Body of pancreas (tissue), 4 donors: ENCODE measurements at regions not wholly inside any gene's neighbourhood (a gene's known extent, or its start where the extent isn't known, plus 50 kb on each side); places are given as distances from the start of the nearest gene placed in this dataset. TPM values are rescaled to one million over a fixed set of nuclear protein-coding genes. Genes with fewer than 3 reads are reported as not detected.

Experiments used
- ATAC-seq: fragments of 150-250 bp; one replicate; pipeline ENCODE4 v1.9.1; 2016
- DNase-seq, 4 donors: peaks; one replicate each; pipeline ENCODE4 v3.0.0-alpha.2; 2019
- H3K27ac ChIP-seq, 4 donors: fragments of 200-600 bp; sonication (generic); 1 replicate in 3 of 4; 2 replicates in 1 of 4; pipeline versions ENCODE4 v1.5.1 to v1.6.1; 2016 to 2019; ENCODE audit warnings: mild to moderate bottlenecking in 1 of 4, mixed read lengths in 1 of 4, moderate library complexity in 1 of 4
- H3K27me3 ChIP-seq, 2 donors: fragments of 200-600 bp; sonication (generic); one replicate each; pipeline ENCODE4 v1.6.0; 2016; ENCODE audit warnings: mild to moderate bottlenecking in 1 of 2
- H3K36me3 ChIP-seq, 2 donors: fragments of 200-600 bp; sonication (generic); replicated peaks in 1 of 2; 2 replicates each; pipeline ENCODE4 v1.5.1; 2016; ENCODE audit warnings: low read depth in 2 of 2; ENCODE audit not compliant: insufficient read depth in 1 of 2
- H3K4me1 ChIP-seq: fragments of 200-600 bp; sonication (generic); one replicate; pipeline ENCODE4 v1.6.0; 2016
- H3K4me3 ChIP-seq, 2 donors: fragments of 200-600 bp; sonication (generic); 1 replicate in 1 of 2; 2 replicates in 1 of 2; pipeline ENCODE4 v1.5.1; 2016 to 2019
- H3K9me3 ChIP-seq, 3 donors: fragments of 200-600 bp; sonication (generic); 1 replicate in 2 of 3; 2 replicates in 1 of 3; pipeline ENCODE4 v1.5.1; 2016
- POLR2A ChIP-seq, 3 donors: fragments of 450-650 bp; IDR thresholded peaks; one replicate each; pipeline ENCODE4 v1.6.1; 2016; ENCODE audit warnings: antibody characterized with exemption in 3 of 3, mild to moderate bottlenecking in 2 of 3
- WGBS, 2 donors: methylation state at CpG; one replicate each; pipeline ENCODE4 v1.1.5; 2017; 5-methylcytosine and 5-hydroxymethylcytosine counted together
- intact Hi-C: fragments of 100-400 bp; cut with DNase I; formaldehyde crosslinking; loops from one replicate; pipeline ENCODE4 v1.15.1; 2023
- small RNA-seq: library from RNA; depleted of rRNA; stranded (forward); fragments of <200 nt; gene quantifications from one replicate; pipeline ENCODE3, GENCODE V24; 2016
- TF ChIP-seq, protein P1 (sequence below), 7 experiments: fragments of 450-650 bp in 4 of 7; fragments of 200-600 bp in 3 of 7; sonication (generic) in 3 of 7; IDR thresholded peaks; one replicate each; pipeline ENCODE4 v1.5.1; 2016 to 2019; ENCODE audit warnings: antibody characterized with exemption in 7 of 7

DNA sequence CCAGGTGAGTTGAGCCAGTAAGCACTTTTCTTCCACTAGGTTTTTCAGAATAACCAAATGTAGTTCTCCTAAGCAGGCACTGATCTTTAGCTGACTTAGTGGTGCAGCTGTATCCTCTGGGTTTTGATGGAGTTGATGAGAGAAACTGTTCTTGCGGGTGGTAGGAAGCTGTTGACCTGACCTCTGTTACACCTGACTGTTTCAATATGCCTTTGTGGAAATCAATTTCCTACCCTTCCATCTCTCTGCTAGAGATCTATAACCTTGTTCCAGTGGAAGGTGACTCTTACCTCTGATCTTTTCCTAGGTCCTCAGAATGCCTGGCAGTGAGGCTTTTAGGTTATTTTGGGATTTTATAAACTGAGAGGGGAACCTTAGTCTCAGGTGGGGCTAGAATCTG is 51.6 kb upstream of the MACF1 start:
- TF ChIP-seq POLR2A (IDR thresholded peaks at IDR 0.05) = no peak
- TF ChIP-seq, protein P1, sequence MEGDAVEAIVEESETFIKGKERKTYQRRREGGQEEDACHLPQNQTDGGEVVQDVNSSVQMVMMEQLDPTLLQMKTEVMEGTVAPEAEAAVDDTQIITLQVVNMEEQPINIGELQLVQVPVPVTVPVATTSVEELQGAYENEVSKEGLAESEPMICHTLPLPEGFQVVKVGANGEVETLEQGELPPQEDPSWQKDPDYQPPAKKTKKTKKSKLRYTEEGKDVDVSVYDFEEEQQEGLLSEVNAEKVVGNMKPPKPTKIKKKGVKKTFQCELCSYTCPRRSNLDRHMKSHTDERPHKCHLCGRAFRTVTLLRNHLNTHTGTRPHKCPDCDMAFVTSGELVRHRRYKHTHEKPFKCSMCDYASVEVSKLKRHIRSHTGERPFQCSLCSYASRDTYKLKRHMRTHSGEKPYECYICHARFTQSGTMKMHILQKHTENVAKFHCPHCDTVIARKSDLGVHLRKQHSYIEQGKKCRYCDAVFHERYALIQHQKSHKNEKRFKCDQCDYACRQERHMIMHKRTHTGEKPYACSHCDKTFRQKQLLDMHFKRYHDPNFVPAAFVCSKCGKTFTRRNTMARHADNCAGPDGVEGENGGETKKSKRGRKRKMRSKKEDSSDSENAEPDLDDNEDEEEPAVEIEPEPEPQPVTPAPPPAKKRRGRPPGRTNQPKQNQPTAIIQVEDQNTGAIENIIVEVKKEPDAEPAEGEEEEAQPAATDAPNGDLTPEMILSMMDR (IDR thresholded peaks at IDR 0.05) = no peak
- intact Hi-C loops = no loop called here
- Histone ChIP-seq H3K27ac (peak overlapping the region in 2 of 4 donors; percentile 19 to 31), H3K36me3 (no peaks in the 10 kb centered on the region), H3K4me3 (no peak overlapping the region), H3K4me1 (peaks cover 53% of the 10 kb centered on the region), H3K9me3 (no peaks in the 10 kb centered on the region), H3K27me3 (no peaks in the 10 kb centered on the region)
- 16 to 25% methylated on average over 1 of the region's 1 CpG for WGBS, 2 donors
- DNase-seq (no peak), ATAC-seq (no peak)

DNA sequence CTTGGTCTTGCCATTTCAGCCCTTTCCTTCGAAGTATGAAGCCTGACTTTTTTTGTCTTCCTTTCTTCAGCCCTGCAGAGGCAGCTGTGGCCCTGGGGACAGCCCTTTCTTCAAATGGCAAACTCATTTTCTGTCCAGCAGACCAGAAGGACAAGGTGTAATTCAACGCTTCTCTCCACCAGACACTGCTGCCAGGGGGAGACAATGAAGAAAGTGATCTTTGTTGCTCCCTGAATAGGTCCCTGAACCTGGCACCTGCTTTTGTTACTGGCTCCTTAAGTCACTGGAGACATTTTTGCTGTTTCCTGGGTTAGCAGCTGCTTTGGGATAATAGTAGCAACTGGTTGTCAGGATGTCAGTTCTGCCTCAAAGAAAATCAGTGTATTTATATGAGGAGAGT is 50.8 kb upstream of the MACF1 start:
- ATAC-seq (no peak), DNase-seq (no peak)
- Histone ChIP-seq H3K4me1 (peaks cover 58% of the 10 kb centered on the region), H3K9me3 (no peaks in the 10 kb centered on the region), H3K36me3 (no peaks in the 10 kb centered on the region), H3K27ac (peak overlapping the region in 1 of 4 donors; percentile 19), H3K4me3 (no peak overlapping the region), H3K27me3 (no peaks in the 10 kb centered on the region)
- no peak for TF ChIP-seq POLR2A (IDR thresholded peaks at IDR 0.05)
- TF ChIP-seq, protein P1 (IDR thresholded peaks at IDR 0.05) = no peak
- 71 to 73% methylated on average over 2 of the region's 2 CpGs for WGBS, 2 donors
- intact Hi-C loops = no loop called here

DNA sequence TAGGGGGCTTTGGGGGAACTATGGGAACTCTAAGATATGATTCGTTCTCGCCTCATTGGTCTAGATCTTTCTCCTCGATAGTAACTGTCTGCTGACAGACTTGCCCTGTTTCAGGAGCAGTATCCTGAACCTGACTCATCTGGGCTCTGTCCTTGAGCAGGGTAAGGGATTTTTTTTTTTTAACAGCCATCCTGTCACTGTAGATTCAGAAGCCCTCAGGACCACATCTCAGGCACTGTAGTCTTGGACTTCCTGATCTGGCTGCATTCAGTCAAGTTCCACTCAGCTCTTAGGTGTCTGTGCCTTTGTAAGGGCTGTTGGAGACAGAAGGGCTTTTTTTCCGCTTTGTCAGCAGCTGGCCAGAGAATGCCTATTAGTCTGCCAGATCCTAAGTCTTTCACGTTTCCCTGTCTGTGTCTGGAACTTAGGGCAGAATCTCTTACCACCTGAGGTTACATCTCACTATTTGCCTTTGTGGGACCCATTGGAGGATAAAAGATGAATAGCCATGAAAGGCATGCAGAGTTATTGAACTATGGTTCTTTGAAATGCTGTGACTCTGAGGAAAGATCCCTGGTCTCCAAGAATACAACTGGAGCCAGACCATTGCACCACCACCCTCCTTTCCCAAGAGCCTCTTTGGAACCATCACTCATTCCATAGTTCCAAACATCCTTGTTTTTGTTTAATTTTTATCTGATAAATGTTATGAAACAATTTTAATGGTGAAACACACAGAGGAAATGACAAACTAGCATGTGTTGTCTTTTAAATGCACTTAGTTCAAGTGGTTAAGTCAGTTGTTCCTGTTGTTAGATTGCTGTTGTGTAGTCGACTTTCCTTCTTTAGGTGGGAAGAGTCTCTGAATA is 49.7 kb upstream of the MACF1 start:
- TF ChIP-seq, protein P1 (IDR thresholded peaks at IDR 0.05) = no peak
- no peak for TF ChIP-seq POLR2A (IDR thresholded peaks at IDR 0.05)
- H3K27ac ChIP-seq = peak overlapping the region in 3 of 4 donors; percentile 18 to 44 (median 20)
- H3K4me1 ChIP-seq = peaks cover 69% of the 10 kb centered on the region
- no peak overlapping the region for H3K4me3 ChIP-seq
- ATAC-seq (no peak), DNase-seq (peak in 3 of 4 donors; percentile 19 to 34 (median 21))
- H3K27me3 ChIP-seq = no peaks in the 10 kb centered on the region
- 50 to 62% methylated on average over 6 of the region's 6 CpGs for WGBS, 2 donors
- no peaks in the 10 kb centered on the region for H3K36me3 ChIP-seq
- intact Hi-C loops = no loop called here
- no peaks in the 10 kb centered on the region for H3K9me3 ChIP-seq

Small RNA genes in the stretch of these regions (small RNA-seq; reads per million reads assigned to genes)
- not detected for gene RNA5SP44
- gene RNU6-608P = not detected
